MM.1S (cell line): ENCODE measurements at regions not wholly inside any gene's neighbourhood (a gene's known extent, or its start where the extent isn't known, plus 50 kb on each side); places are given as distances from the start of the nearest gene placed in this dataset.

Experiments
- CTCF ChIP-seq: fragments of 300-600 bp; sonication (generic); IDR thresholded peaks from 2 replicates; pipeline ENCODE4 v1.5.1; 2016; ENCODE audit warnings: antibody characterized with exemption, low read length, mixed read lengths
- EZH2 ChIP-seq: fragments of 300-600 bp; sonication (generic); optimal IDR thresholded peaks from 2 replicates; pipeline ENCODE3; 2017; ENCODE audit warnings: low read depth, mild to moderate bottlenecking, antibody characterized with exemption, low read length, mixed read lengths

- no peak for TF ChIP-seq CTCF
- no peak for TF ChIP-seq EZH2
Observed at GRCh38 chr10:129058664-129059155, 408.3 kb upstream of the MGMT start.
